ENCODE measurements at regions not wholly inside any gene's neighbourhood (a gene's known extent, or its start where the extent isn't known, plus 50 kb on each side); places are given as distances from the start of the nearest gene placed in this dataset.

- DNase-seq (ENCODE audit: low spot score): no peak
- TF ChIP-seq CTCF (IDR thresholded peaks at IDR 0.05; ENCODE audit: extremely low read depth, insufficient read depth, missing control alignments): no peak
- in situ Hi-C loops (cut with MboI; ENCODE audit: low pct_unique_long_range_greater_than_20kb, low sequenced_read_pairs, unreplicated experiment): no loop called here
Measured at GRCh38 chr10:56068473-56069263, 292.4 kb downstream of the ZWINT start.

GRCh38 chr10:56068040-56068439 lies 293.0 kb downstream of the ZWINT start:
- TF ChIP-seq CTCF (IDR thresholded peaks at IDR 0.05; ENCODE audit: extremely low read depth, insufficient read depth, missing control alignments): no peak
- no peak for DNase-seq (ENCODE audit: low spot score)
- in situ Hi-C loops (cut with MboI; ENCODE audit: low pct_unique_long_range_greater_than_20kb, low sequenced_read_pairs, unreplicated experiment): no loop called here

- no peak for TF ChIP-seq CTCF (IDR thresholded peaks at IDR 0.05; ENCODE audit: extremely low read depth, insufficient read depth, missing control alignments)
- in situ Hi-C loops (cut with MboI; ENCODE audit: low pct_unique_long_range_greater_than_20kb, low sequenced_read_pairs, unreplicated experiment): no loop called here
- no peak for DNase-seq (ENCODE audit: low spot score)
Measured at GRCh38 chr10:56063642-56064041, 297.4 kb downstream of the ZWINT start.

GRCh38 chr10:56057860-56058259 lies 303.2 kb downstream of the ZWINT start:
- no peak for DNase-seq (ENCODE audit: low spot score)
- TF ChIP-seq CTCF (IDR thresholded peaks at IDR 0.05; ENCODE audit: extremely low read depth, insufficient read depth, missing control alignments): no peak
- in situ Hi-C loops (cut with MboI; ENCODE audit: low pct_unique_long_range_greater_than_20kb, low sequenced_read_pairs, unreplicated experiment): no loop called here

- DNase-seq (ENCODE audit: low spot score): no peak
- in situ Hi-C loops (cut with MboI; ENCODE audit: low pct_unique_long_range_greater_than_20kb, low sequenced_read_pairs, unreplicated experiment): no loop called here
- no peak for TF ChIP-seq CTCF (IDR thresholded peaks at IDR 0.05; ENCODE audit: extremely low read depth, insufficient read depth, missing control alignments)
Measured at GRCh38 chr10:56035489-56035888, 325.6 kb downstream of the ZWINT start.

- in situ Hi-C loops (cut with MboI; ENCODE audit: low pct_unique_long_range_greater_than_20kb, low sequenced_read_pairs, unreplicated experiment): no loop called here
- DNase-seq (ENCODE audit: low spot score): no peak
- TF ChIP-seq CTCF (IDR thresholded peaks at IDR 0.05; ENCODE audit: extremely low read depth, insufficient read depth, missing control alignments): no peak
Measured at GRCh38 chr10:56028298-56029132, 332.5 kb downstream of the ZWINT start.

Measured in GM13977 (cell line).